ENCODE measurements at regions not wholly inside any gene's neighbourhood (a gene's known extent, or its start where the extent isn't known, plus 50 kb on each side); places are given as distances from the start of the nearest gene placed in this dataset.

- H3K27ac ChIP-seq (ENCODE audit: insufficient read depth, low read length) = peak overlapping the region; percentile 94
- H3K4me1 ChIP-seq (ENCODE audit: control insufficient read depth, extremely low read depth, insufficient read depth, low read length) = peaks cover 13% of the 10 kb centered on the region
- no peaks in the 10 kb centered on the region for H3K36me3 ChIP-seq (ENCODE audit: control insufficient read depth, insufficient read depth, low read length)
- peak overlapping the region; percentile 96 for H3K4me2 ChIP-seq (ENCODE audit: extremely low read depth, insufficient read depth, low read length)
- no peaks in the 10 kb centered on the region for H3K9me3 ChIP-seq (ENCODE audit: control insufficient read depth, insufficient read depth, low read depth, low read length)
- no peaks in the 10 kb centered on the region for H3K27me3 ChIP-seq (ENCODE audit: control insufficient read depth, insufficient read depth, low read length)
- no peak overlapping the region for H2AFZ ChIP-seq (ENCODE audit: low read length)
- DNase-seq (ENCODE audit: low read depth in 2 of 2) = peak in 1 of 2 donors; percentile 26
- H3K4me3 ChIP-seq (replicated peaks in 1 of 4; ENCODE audit: control extremely low read depth in 1 of 4, insufficient read depth in 1 of 4, low read depth in 3 of 4, low read length in 4 of 4) = peak overlapping the region in 3 of 4 experiments; percentile 39 to 57 (median 47)
- H3K9ac ChIP-seq (ENCODE audit: insufficient read depth, low read length) = peak overlapping the region; percentile 40
- TF ChIP-seq CTCF (conservative IDR thresholded peaks at IDR 0.05 in 1 of 2, IDR thresholded peaks at IDR 0.05 in 1 of 2; ENCODE audit: low read depth in 1 of 2, low read length in 2 of 2) (no peak), EZH2 (IDR thresholded peaks at IDR 0.05; ENCODE audit: low read length, missing control alignments) (no peak)
- H4K20me1 ChIP-seq (ENCODE audit: control insufficient read depth, extremely low read depth, insufficient read depth, low read length) = no peaks in the 10 kb centered on the region
- peaks cover 3% of the 10 kb centered on the region for H3K79me2 ChIP-seq (ENCODE audit: control insufficient read depth, insufficient read depth, low read length)
Observed at GRCh38 chr6:138593909-138594757, 94.8 kb upstream of the NHSL1 start.

DNA sequence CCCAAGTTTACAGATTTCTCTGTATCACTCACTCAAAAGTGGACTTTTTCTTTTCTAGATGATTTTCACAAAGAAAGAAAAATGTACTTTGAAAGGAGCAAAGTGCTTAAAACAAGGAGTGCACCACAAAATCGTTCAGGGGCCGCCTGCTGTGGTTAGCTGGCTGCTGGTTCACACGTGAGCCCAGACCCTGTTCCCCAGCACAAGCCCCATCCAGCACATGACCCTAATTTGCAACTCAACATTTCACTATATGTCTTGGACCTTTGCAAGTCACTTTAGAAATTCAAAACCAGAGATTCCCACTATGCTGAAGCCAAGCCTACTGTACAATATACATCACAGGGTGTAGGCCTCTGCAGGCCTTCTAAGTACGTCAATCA lies 95.5 kb upstream of the NHSL1 start:
- no peaks in the 10 kb centered on the region for H3K9me3 ChIP-seq (ENCODE audit: control insufficient read depth, insufficient read depth, low read depth, low read length)
- H4K20me1 ChIP-seq (ENCODE audit: control insufficient read depth, extremely low read depth, insufficient read depth, low read length) = no peaks in the 10 kb centered on the region
- no peak for DNase-seq (ENCODE audit: low read depth in 2 of 2)
- H3K4me3 ChIP-seq (replicated peaks in 1 of 4; ENCODE audit: control extremely low read depth in 1 of 4, insufficient read depth in 1 of 4, low read depth in 3 of 4, low read length in 4 of 4) = no peak overlapping the region
- peaks cover 5% of the 10 kb centered on the region for H3K79me2 ChIP-seq (ENCODE audit: control insufficient read depth, insufficient read depth, low read length)
- H3K36me3 ChIP-seq (ENCODE audit: control insufficient read depth, insufficient read depth, low read length) = no peaks in the 10 kb centered on the region
- H3K4me2 ChIP-seq (ENCODE audit: extremely low read depth, insufficient read depth, low read length) = no peak overlapping the region
- H3K4me1 ChIP-seq (ENCODE audit: control insufficient read depth, extremely low read depth, insufficient read depth, low read length) = peaks cover 13% of the 10 kb centered on the region
- H3K9ac ChIP-seq (ENCODE audit: insufficient read depth, low read length) = no peak overlapping the region
- H3K27ac ChIP-seq (ENCODE audit: insufficient read depth, low read length) = peak overlapping the region; percentile 94
- H3K27me3 ChIP-seq (ENCODE audit: control insufficient read depth, insufficient read depth, low read length) = no peaks in the 10 kb centered on the region
- TF ChIP-seq CTCF (conservative IDR thresholded peaks at IDR 0.05 in 1 of 2, IDR thresholded peaks at IDR 0.05 in 1 of 2; ENCODE audit: low read depth in 1 of 2, low read length in 2 of 2) (no peak), EZH2 (IDR thresholded peaks at IDR 0.05; ENCODE audit: low read length, missing control alignments) (no peak)
- H2AFZ ChIP-seq (ENCODE audit: low read length) = no peak overlapping the region

GRCh38 chr6:138596126-138596525 lies 96.8 kb upstream of the NHSL1 start:
- Histone ChIP-seq H3K9ac (ENCODE audit: insufficient read depth, low read length) (no peak overlapping the region), H3K9me3 (ENCODE audit: control insufficient read depth, insufficient read depth, low read depth, low read length) (no peaks in the 10 kb centered on the region), H3K4me1 (ENCODE audit: control insufficient read depth, extremely low read depth, insufficient read depth, low read length) (peaks cover 15% of the 10 kb centered on the region), H3K79me2 (ENCODE audit: control insufficient read depth, insufficient read depth, low read length) (peaks cover 5% of the 10 kb centered on the region), H3K27ac (ENCODE audit: insufficient read depth, low read length) (no peak overlapping the region), H3K36me3 (ENCODE audit: control insufficient read depth, insufficient read depth, low read length) (no peaks in the 10 kb centered on the region), H4K20me1 (ENCODE audit: control insufficient read depth, extremely low read depth, insufficient read depth, low read length) (no peaks in the 10 kb centered on the region), H3K4me2 (ENCODE audit: extremely low read depth, insufficient read depth, low read length) (no peak overlapping the region), H3K4me3 (replicated peaks in 1 of 4; ENCODE audit: control extremely low read depth in 1 of 4, insufficient read depth in 1 of 4, low read depth in 3 of 4, low read length in 4 of 4) (no peak overlapping the region), H2AFZ (ENCODE audit: low read length) (no peak overlapping the region), H3K27me3 (ENCODE audit: control insufficient read depth, insufficient read depth, low read length) (no peaks in the 10 kb centered on the region)
- no peak for TF ChIP-seq EZH2 (IDR thresholded peaks at IDR 0.05; ENCODE audit: low read length, missing control alignments)
- no peak for TF ChIP-seq CTCF (conservative IDR thresholded peaks at IDR 0.05 in 1 of 2, IDR thresholded peaks at IDR 0.05 in 1 of 2; ENCODE audit: low read depth in 1 of 2, low read length in 2 of 2)
- DNase-seq (ENCODE audit: low read depth in 2 of 2) = peak; percentile 16 to 30
